Cardiac muscle cell (in vitro differentiated cells and primary cell): ENCODE measurements at regions not wholly inside any gene's neighbourhood (a gene's known extent, or its start where the extent isn't known, plus 50 kb on each side); places are given as distances from the start of the nearest gene placed in this dataset.

Source experiments
- DNase-seq, 2 donors: peaks; one replicate each; pipeline versions ENCODE4 v3.0.0 to v3.0.0-alpha.2; 2010 to 2017; ENCODE audit warnings: low read depth in 1 of 2, low spot score in 1 of 2
- H3K27ac ChIP-seq: fragments of 200-600 bp; sonication (generic); 2 replicates; pipeline ENCODE4 v1.5.1; 2016
- H3K27me3 ChIP-seq: fragments of 200-600 bp; sonication (generic); 2 replicates; pipeline ENCODE4 v1.6.0; 2016; ENCODE audit warnings: control low read depth
- H3K36me3 ChIP-seq: fragments of 200-600 bp; sonication (generic); 2 replicates; pipeline ENCODE4 v1.5.1; 2016; ENCODE audit warnings: control low read depth
- H3K4me1 ChIP-seq: fragments of 200-600 bp; sonication (generic); 2 replicates; pipeline ENCODE4 v1.8.1; 2017; ENCODE audit warnings: low read depth, mild to moderate bottlenecking, mixed run types
- H3K4me3 ChIP-seq: fragments of 200-600 bp; sonication (generic); 2 replicates; pipeline ENCODE4 v1.5.1; 2016; ENCODE audit warnings: mild to moderate bottlenecking
- H3K9me3 ChIP-seq: fragments of 200-600 bp; sonication (generic); 2 replicates; pipeline ENCODE4 v1.5.1; 2017; ENCODE audit warnings: low read depth, mild to moderate bottlenecking, control low read depth
- TF ChIP-seq, protein P1 (sequence below): IDR thresholded peaks from 2 replicates; pipeline ENCODE4 v1.5.1; 2012; ENCODE audit warnings: low read depth, mild to moderate bottlenecking, low read length

DNA sequence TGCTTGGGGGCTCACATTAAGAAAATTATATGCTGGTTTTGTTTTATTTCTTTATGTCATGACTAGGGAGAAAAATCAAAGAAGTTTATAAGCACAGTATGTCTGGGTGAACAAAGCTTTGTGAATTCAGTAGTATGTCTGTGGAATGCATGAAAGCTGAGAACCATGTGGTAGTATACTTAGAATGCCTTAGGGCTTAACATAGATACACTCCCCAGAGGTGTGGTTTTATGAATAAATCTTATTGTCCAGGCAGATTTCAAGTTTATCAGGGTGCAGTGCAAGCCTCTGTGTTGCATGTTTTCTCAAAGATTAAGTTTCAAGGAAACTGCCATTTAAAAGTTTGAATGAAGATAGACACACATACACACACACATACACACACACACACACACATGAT, 620.5 kb downstream of the CDY2B start:
- no peaks in the 10 kb centered on the region for H3K4me1 ChIP-seq

DNA sequence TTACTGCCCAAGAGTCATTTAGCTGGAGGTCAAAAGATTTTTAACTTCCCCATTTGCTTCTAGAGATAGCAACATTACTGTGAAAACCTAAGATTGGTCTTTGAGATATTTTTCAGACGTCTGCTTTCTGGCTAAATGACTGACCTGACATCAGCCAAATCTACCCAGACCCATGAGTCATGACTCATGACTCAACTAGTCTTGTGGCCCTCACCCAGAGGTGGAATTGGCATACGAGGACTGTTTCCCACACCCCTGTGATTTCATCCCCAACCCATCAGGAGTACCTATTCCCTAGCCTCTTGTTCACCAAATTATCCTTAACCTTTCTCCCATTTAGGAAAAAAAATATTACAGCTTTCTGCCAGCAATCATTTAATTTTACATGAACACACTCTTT, 641.6 kb downstream of the CDY2B start:
- no peak overlapping the region for H3K27ac ChIP-seq
- TF ChIP-seq, protein P1, sequence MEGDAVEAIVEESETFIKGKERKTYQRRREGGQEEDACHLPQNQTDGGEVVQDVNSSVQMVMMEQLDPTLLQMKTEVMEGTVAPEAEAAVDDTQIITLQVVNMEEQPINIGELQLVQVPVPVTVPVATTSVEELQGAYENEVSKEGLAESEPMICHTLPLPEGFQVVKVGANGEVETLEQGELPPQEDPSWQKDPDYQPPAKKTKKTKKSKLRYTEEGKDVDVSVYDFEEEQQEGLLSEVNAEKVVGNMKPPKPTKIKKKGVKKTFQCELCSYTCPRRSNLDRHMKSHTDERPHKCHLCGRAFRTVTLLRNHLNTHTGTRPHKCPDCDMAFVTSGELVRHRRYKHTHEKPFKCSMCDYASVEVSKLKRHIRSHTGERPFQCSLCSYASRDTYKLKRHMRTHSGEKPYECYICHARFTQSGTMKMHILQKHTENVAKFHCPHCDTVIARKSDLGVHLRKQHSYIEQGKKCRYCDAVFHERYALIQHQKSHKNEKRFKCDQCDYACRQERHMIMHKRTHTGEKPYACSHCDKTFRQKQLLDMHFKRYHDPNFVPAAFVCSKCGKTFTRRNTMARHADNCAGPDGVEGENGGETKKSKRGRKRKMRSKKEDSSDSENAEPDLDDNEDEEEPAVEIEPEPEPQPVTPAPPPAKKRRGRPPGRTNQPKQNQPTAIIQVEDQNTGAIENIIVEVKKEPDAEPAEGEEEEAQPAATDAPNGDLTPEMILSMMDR = no peak

More for the DNA sequence above, 620.5 kb downstream of the CDY2B start:
- Histone ChIP-seq H3K4me3 (no peak overlapping the region), H3K36me3 (no peaks in the 10 kb centered on the region), H3K9me3 (no peaks in the 10 kb centered on the region), H3K27me3 (no peaks in the 10 kb centered on the region), H3K27ac (no peak overlapping the region)
- TF ChIP-seq, protein P1 = no peak
- no peak for DNase-seq

DNA sequence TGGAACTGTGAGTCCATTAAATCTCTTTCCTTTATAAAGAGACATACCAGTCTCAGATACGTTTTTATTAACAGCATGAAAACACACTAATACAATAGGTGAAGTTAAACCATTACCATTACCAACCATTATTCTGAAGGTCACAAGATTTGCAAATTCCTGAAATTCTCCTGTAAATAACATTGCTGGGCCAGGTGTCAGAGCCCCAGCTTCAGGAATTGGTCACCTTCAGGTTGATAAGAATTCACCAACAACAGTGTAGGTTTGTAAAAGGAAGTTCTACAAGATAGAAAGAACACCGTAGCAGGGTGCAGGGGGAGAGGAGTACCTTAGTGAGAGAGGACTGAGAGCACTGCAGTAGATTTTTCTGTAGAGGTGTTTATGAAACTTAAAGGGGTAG, 644.3 kb downstream of the CDY2B start:
- Histone ChIP-seq H3K4me1 (no peaks in the 10 kb centered on the region), H3K9me3 (no peaks in the 10 kb centered on the region), H3K27me3 (no peaks in the 10 kb centered on the region), H3K27ac (no peak overlapping the region), H3K36me3 (no peaks in the 10 kb centered on the region), H3K4me3 (no peak overlapping the region)
- DNase-seq = no peak
- TF ChIP-seq, protein P1 = no peak

More for the DNA sequence above, 641.6 kb downstream of the CDY2B start:
- Histone ChIP-seq H3K36me3 (no peaks in the 10 kb centered on the region), H3K9me3 (no peaks in the 10 kb centered on the region), H3K27me3 (no peaks in the 10 kb centered on the region), H3K4me1 (no peaks in the 10 kb centered on the region), H3K4me3 (no peak overlapping the region)
- DNase-seq = no peak

DNA sequence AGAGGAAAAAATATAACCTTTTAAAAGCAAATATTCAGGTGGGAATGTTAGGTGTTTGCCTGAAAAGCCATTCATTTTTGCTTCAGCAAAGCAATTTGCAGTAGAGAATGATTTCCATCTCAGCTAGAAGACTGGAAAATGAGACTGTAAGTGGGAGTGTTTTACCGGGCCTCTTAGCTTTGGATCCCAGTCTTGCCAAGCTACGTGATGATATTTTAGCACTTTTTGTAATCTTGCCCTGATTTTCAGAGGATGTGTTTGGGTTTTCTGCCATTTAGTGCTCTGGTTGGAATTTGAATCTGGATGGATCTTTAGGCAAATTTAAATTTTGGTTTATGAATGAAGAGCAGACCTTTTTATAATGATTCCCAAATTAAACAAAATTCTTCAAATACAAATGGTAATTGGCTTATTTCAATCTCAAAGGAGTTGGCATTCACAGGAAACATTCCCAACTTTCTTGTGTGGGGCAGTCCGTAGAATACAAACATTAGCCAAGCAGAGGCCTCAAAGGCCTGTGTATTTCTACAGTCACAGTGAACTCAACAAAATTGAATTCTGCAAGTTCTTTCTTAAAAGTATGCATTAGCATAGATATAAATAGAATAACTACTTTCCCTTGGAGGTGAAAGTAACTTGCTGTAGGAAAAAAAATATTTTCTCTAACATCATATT, 646.4 kb downstream of the CDY2B start:
- no peaks in the 10 kb centered on the region for H3K36me3 ChIP-seq
- H3K4me1 ChIP-seq = no peaks in the 10 kb centered on the region
- H3K4me3 ChIP-seq = no peak overlapping the region
- no peak overlapping the region for H3K27ac ChIP-seq
- no peak for DNase-seq
- H3K27me3 ChIP-seq = no peaks in the 10 kb centered on the region
- TF ChIP-seq, protein P1 = no peak
- H3K9me3 ChIP-seq = no peaks in the 10 kb centered on the region

DNA sequence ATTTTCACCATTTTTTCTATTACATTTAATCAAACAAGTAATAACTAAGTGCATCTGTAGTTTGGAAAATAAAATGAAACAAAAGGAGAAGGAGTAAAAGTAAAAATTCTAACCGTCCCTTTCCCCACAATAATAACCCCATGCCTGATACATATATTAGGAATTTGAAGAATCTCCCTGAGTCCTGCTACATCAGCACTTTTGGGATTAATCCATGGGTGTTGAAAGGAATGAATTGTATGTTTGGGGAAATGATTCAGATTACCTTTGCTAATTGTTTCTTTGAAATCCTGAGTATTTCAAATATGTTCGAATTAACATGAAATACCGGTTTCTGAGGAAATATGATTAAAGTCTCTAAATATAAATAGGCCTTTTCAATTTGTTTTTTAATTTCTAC, 648.0 kb downstream of the CDY2B start:
- no peak overlapping the region for H3K4me3 ChIP-seq

More for the DNA sequence above, 648.0 kb downstream of the CDY2B start:
- TF ChIP-seq, protein P1 = no peak
- Histone ChIP-seq H3K27ac (no peak overlapping the region), H3K9me3 (no peaks in the 10 kb centered on the region), H3K27me3 (no peaks in the 10 kb centered on the region), H3K36me3 (no peaks in the 10 kb centered on the region), H3K4me1 (no peaks in the 10 kb centered on the region)
- no peak for DNase-seq
